ENCODE measurements at regions not wholly inside any gene's neighbourhood (a gene's known extent, or its start where the extent isn't known, plus 50 kb on each side); places are given as distances from the start of the nearest gene placed in this dataset.

GRCh38 chr13:56837161-56837560 lies 303.6 kb upstream of the PRR20A start:
- TF ChIP-seq CTCF (IDR thresholded peaks at IDR 0.05), result no peak
- no peak for TF ChIP-seq POLR2A (IDR thresholded peaks at IDR 0.05)
- no peak for TF ChIP-seq EP300 (IDR thresholded peaks at IDR 0.05)

All from tibial nerve (tissue), 4 donors.